Breast epithelium (tissue), 4 donors: ENCODE measurements at regions not wholly inside any gene's neighbourhood (a gene's known extent, or its start where the extent isn't known, plus 50 kb on each side); places are given as distances from the start of the nearest gene placed in this dataset.

Experiments
- DNase-seq, 2 donors: peaks; one replicate each; pipeline ENCODE4 v3.0.0-alpha.2; 2019; ENCODE audit warnings: low spot score in 2 of 2
- H3K27ac ChIP-seq, 2 donors: fragments of 200-600 bp; sonication (generic) in 1 of 2; one replicate each; pipeline ENCODE4 v1.5.1; 2016 to 2019; ENCODE audit warnings: mild to moderate bottlenecking in 1 of 2
- H3K27me3 ChIP-seq, 2 donors: fragments of 200-600 bp; sonication (generic) in 1 of 2; one replicate each; pipeline versions ENCODE4 v1.5.1 to v1.6.0; 2017 to 2019; ENCODE audit warnings: control low read depth in 1 of 2, mild to moderate bottlenecking in 1 of 2
- H3K36me3 ChIP-seq: fragments of 200-600 bp; one replicate; pipeline ENCODE4 v1.5.1; 2019
- H3K4me1 ChIP-seq, 2 donors: fragments of 200-600 bp; sonication (generic); one replicate each; pipeline ENCODE4 v1.5.1; 2016 to 2019; ENCODE audit warnings: control low read depth in 1 of 2
- H3K4me3 ChIP-seq, 3 donors: fragments of 200-600 bp; sonication (generic); 1 replicate in 2 of 3; 2 replicates in 1 of 3; pipeline ENCODE4 v1.5.1; 2016 to 2019; ENCODE audit warnings: mild to moderate bottlenecking in 3 of 3, moderate library complexity in 2 of 3
- H3K9me3 ChIP-seq, 2 donors: fragments of 200-600 bp; sonication (generic) in 1 of 2; one replicate each; pipeline ENCODE4 v1.5.1; 2016 to 2019; ENCODE audit warnings: control low read depth in 1 of 2
- POLR2A ChIP-seq: fragments of 450-650 bp; IDR thresholded peaks from one replicate; pipeline ENCODE4 v1.6.1; 2016; ENCODE audit warnings: antibody characterized with exemption, mild to moderate bottlenecking, moderate library complexity
- POLR2AphosphoS5 ChIP-seq, 3 donors: sonication (generic); formaldehyde crosslinking; IDR thresholded peaks; one replicate each; pipeline ENCODE4 v1.6.1; 2017; ENCODE audit warnings: antibody characterized with exemption in 3 of 3
- intact Hi-C: fragments of 100-400 bp; cut with DNase I; formaldehyde crosslinking; loops from one replicate; pipeline ENCODE4 v1.15.1; 2023; ENCODE audit warnings: low total_unique reads
- TF ChIP-seq, protein P1 (sequence below), 3 donors: fragments of 450-650 bp; IDR thresholded peaks; one replicate each; pipeline ENCODE4 v1.5.1; 2016 to 2017; ENCODE audit warnings: antibody characterized with exemption in 3 of 3, mild to moderate bottlenecking in 3 of 3, moderate library complexity in 3 of 3

DNA sequence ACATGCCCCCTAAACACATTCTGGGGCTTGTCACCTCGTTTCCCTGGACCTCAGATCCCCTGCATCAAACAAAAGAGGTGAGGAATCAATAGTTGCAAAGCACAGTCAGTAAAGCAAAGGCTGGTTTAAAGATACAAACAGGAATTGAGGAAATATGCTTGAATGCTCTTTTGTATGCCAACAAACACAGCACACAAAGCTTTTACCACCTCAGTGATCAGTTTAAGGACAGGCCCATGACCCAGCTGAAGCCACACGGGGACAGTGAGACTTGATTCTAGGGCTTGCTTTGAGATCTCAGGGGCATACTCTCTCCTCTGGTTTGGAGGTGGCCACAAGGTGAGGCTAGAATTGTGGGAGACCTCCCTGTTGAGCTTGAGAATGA, 182.9 kb upstream of the CST7 start:
- intact Hi-C loops, result loop anchor here (10.0 kb wide), 1 partner anchor 71 kb away; no protein-coding TSS in a partner anchor
- no peaks in the 10 kb centered on the region for H3K36me3 ChIP-seq

DNA sequence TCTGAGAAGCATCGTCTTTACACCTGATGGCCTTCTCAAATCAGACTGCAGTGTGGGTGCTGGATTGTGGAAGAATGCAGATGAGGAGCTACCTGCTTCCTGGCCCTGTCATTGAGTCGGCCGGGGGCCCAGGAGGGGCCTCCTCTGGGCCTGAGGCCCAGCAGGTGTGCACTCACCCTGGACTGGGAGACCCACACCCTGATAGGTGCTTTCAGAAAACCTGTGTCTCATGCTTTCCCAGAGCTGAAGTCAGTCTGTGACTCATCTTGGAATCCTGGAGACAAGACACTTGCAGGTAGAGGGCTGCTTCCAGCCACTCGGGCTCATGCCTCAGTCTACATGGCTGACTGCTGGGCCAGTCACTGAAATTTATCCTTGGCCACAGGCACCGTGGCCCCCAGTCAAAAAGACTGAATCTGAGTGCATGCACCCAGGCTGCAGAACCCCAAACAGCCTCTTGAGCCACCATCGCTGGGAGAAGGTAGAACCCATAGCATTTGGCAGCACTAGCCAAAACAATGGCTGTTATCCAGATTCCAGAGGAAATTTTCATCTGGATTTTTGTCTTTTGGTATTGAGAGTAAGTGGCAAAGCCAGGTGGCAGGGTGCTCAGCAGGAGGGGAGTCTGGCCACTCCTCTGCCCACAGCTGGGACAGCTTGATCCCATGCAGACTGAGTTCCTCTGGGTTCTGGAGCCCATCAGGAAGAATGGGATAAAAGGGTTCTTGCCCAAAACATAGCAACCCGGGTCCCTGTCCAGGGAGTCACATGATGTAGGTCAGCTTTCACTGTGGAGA, 182.0 kb upstream of the CST7 start:
- TF ChIP-seq POLR2AphosphoS5 (IDR thresholded peaks at IDR 0.05) (no peak), POLR2A (no peak)
- TF ChIP-seq, protein P1, sequence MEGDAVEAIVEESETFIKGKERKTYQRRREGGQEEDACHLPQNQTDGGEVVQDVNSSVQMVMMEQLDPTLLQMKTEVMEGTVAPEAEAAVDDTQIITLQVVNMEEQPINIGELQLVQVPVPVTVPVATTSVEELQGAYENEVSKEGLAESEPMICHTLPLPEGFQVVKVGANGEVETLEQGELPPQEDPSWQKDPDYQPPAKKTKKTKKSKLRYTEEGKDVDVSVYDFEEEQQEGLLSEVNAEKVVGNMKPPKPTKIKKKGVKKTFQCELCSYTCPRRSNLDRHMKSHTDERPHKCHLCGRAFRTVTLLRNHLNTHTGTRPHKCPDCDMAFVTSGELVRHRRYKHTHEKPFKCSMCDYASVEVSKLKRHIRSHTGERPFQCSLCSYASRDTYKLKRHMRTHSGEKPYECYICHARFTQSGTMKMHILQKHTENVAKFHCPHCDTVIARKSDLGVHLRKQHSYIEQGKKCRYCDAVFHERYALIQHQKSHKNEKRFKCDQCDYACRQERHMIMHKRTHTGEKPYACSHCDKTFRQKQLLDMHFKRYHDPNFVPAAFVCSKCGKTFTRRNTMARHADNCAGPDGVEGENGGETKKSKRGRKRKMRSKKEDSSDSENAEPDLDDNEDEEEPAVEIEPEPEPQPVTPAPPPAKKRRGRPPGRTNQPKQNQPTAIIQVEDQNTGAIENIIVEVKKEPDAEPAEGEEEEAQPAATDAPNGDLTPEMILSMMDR (IDR thresholded peaks at IDR 0.05), result no peak

More for the DNA sequence above, 182.9 kb upstream of the CST7 start:
- DNase-seq, result no peak
- H3K4me1 ChIP-seq, result no peaks in the 10 kb centered on the region
- peaks cover 0 to 31% of the 10 kb centered on the region in 2 donors for H3K27me3 ChIP-seq
- no peak overlapping the region for H3K27ac ChIP-seq
- no peaks in the 10 kb centered on the region for H3K9me3 ChIP-seq
- no peak overlapping the region for H3K4me3 ChIP-seq
- TF ChIP-seq POLR2AphosphoS5 (IDR thresholded peaks at IDR 0.05) (no peak), POLR2A (no peak)
- TF ChIP-seq, protein P1 (IDR thresholded peaks at IDR 0.05), result no peak

GRCh38 chr20:24767623-24768100, 181.4 kb upstream of the CST7 start:
- Histone ChIP-seq H3K27me3 (peaks cover 0 to 26% of the 10 kb centered on the region in 2 donors), H3K36me3 (no peaks in the 10 kb centered on the region), H3K9me3 (no peaks in the 10 kb centered on the region), H3K27ac (no peak overlapping the region), H3K4me3 (no peak overlapping the region), H3K4me1 (no peaks in the 10 kb centered on the region)
- intact Hi-C loops, result loop anchor here (10.0 kb wide), 1 partner anchor 73 kb away; no protein-coding TSS in a partner anchor
- DNase-seq, result peak in 1 of 2 donors; percentile 31
- TF ChIP-seq, protein P1 (IDR thresholded peaks at IDR 0.05), result no peak

More for the DNA sequence above, 182.0 kb upstream of the CST7 start:
- Histone ChIP-seq H3K4me3 (no peak overlapping the region), H3K27ac (no peak overlapping the region), H3K9me3 (no peaks in the 10 kb centered on the region), H3K4me1 (no peaks in the 10 kb centered on the region), H3K27me3 (peaks cover 0 to 31% of the 10 kb centered on the region in 2 donors), H3K36me3 (no peaks in the 10 kb centered on the region)
- DNase-seq, result peak in 1 of 2 donors; percentile 34
- intact Hi-C loops, result loop anchor here (10.0 kb wide), 1 partner anchor 72 kb away; no protein-coding TSS in a partner anchor

DNA sequence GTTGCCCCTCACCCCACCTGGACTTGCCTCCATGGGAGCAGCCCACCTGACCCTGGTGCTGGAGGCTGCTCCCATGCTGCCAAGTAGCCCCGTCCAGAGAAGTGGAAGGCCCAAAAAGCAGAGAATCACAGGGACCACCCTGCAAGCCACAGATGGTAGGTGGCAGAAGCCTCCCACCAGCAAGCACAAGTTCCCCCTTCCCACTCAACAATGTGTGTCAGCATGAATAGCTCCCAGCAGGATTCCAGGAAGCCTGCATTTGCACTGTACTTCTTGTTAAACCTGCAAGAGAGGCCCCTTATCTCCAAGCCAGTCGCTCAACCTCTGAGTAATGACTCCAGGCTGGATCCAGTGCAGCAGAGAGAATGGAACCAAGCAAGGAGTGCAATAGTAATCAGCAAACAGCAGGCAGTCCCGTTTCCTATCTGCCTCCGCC, 180.8 kb upstream of the CST7 start:
- Histone ChIP-seq H3K4me1 (no peaks in the 10 kb centered on the region), H3K27ac (no peak overlapping the region), H3K9me3 (no peaks in the 10 kb centered on the region), H3K36me3 (no peaks in the 10 kb centered on the region), H3K4me3 (no peak overlapping the region), H3K27me3 (peaks cover 0 to 21% of the 10 kb centered on the region in 2 donors)
- TF ChIP-seq, protein P1 (IDR thresholded peaks at IDR 0.05), result no peak
- TF ChIP-seq POLR2AphosphoS5 (IDR thresholded peaks at IDR 0.05) (no peak), POLR2A (no peak)
- intact Hi-C loops, result loop anchor here (10.0 kb wide), 1 partner anchor 73 kb away; no protein-coding TSS in a partner anchor
- DNase-seq, result peak in 1 of 2 donors; percentile 15
